SK-N-SH treated with all-trans-retinoic acid at 6 μM for 48 hours (cell line): ENCODE measurements at regions not wholly inside any gene's neighbourhood (a gene's known extent, or its start where the extent isn't known, plus 50 kb on each side); places are given as distances from the start of the nearest gene placed in this dataset.

Source experiments
- ARNTL ChIP-seq: fragments of 450-650 bp; formaldehyde crosslinking; IDR thresholded peaks from 2 replicates; pipeline ENCODE4 v1.5.0; 2020; ENCODE audit warnings: low read depth, mild to moderate bottlenecking, moderate library complexity, borderline replicate concordance
- CREB5 ChIP-seq: fragments of 250-450 bp; sonication (Bioruptor Pico); IDR thresholded peaks from 2 replicates; pipeline ENCODE4 v1.5.1; 2020; ENCODE audit warnings: low read depth, mild to moderate bottlenecking, moderate library complexity
- CSRNP3 ChIP-seq: fragments of 250-450 bp; sonication (Bioruptor Pico); IDR thresholded peaks from 2 replicates; pipeline ENCODE4 v1.5.1; 2021; ENCODE audit warnings: mild to moderate bottlenecking, moderate library complexity
- ESRRG ChIP-seq: fragments of 250-450 bp; sonication (Bioruptor Pico); IDR thresholded peaks from 2 replicates; pipeline ENCODE4 v1.6.1; 2021; ENCODE audit warnings: mild to moderate bottlenecking
- GLIS3 ChIP-seq: fragments of 250-450 bp; sonication (Bioruptor Pico); IDR thresholded peaks from 2 replicates; pipeline ENCODE4 v1.5.0; 2020; ENCODE audit warnings: mild to moderate bottlenecking, moderate library complexity
- PATZ1 ChIP-seq: fragments of 250-450 bp; sonication (Bioruptor Pico); IDR thresholded peaks from 2 replicates; pipeline ENCODE4 v1.8.0; 2020; ENCODE audit warnings: mild to moderate bottlenecking, moderate library complexity, borderline replicate concordance
- RARB ChIP-seq: fragments of 250-450 bp; sonication (Bioruptor Pico); IDR thresholded peaks from 2 replicates; pipeline ENCODE4 v1.8.0; 2021; ENCODE audit warnings: mild to moderate bottlenecking, moderate library complexity
- TCF4 ChIP-seq: fragments of 250-450 bp; sonication (Bioruptor Pico); IDR thresholded peaks from 2 replicates; pipeline ENCODE4 v1.8.0; 2021; ENCODE audit warnings: mild to moderate bottlenecking, moderate library complexity, borderline replicate concordance
- TOX ChIP-seq: fragments of 250-450 bp; sonication (Bioruptor Pico); IDR thresholded peaks from 2 replicates; pipeline ENCODE4 v1.8.0; 2021; ENCODE audit warnings: mild to moderate bottlenecking, moderate library complexity, borderline replicate concordance
- TSHZ2 ChIP-seq: fragments of 250-450 bp; sonication (Bioruptor Pico); IDR thresholded peaks from 2 replicates; pipeline ENCODE4 v1.5.0; 2020; ENCODE audit warnings: mild to moderate bottlenecking, moderate library complexity
- ZFP3 ChIP-seq: fragments of 250-450 bp; sonication (Bioruptor Pico); IDR thresholded peaks from 2 replicates; pipeline ENCODE4 v1.5.0; 2020; ENCODE audit warnings: mild to moderate bottlenecking, moderate library complexity
- ZFP30 ChIP-seq: fragments of 450-650 bp; formaldehyde crosslinking; IDR thresholded peaks from 2 replicates; pipeline ENCODE4 v1.5.0; 2022; ENCODE audit warnings: mild to moderate bottlenecking, moderate library complexity
- ZNF70 ChIP-seq: fragments of 450-650 bp; formaldehyde crosslinking; IDR thresholded peaks from 2 replicates; pipeline ENCODE4 v1.5.0; 2020; ENCODE audit warnings: mild to moderate bottlenecking, moderate library complexity
- ZNF8 ChIP-seq: fragments of 450-650 bp; formaldehyde crosslinking; IDR thresholded peaks from 2 replicates; pipeline ENCODE4 v1.5.0; 2020; ENCODE audit warnings: mild to moderate bottlenecking, moderate library complexity

- TF ChIP-seq RARB (CRISPR knock-in tag) (no peak), ZNF8 (CRISPR knock-in tag) (no peak), TOX (CRISPR knock-in tag) (no peak), ARNTL (CRISPR knock-in tag) (no peak), ZFP3 (no peak), GLIS3 (CRISPR knock-in tag) (no peak), PATZ1 (CRISPR knock-in tag) (no peak), CREB5 (CRISPR knock-in tag) (no peak), TSHZ2 (no peak), TCF4 (no peak), ESRRG (CRISPR knock-in tag) (no peak), ZNF70 (CRISPR knock-in tag) (no peak), CSRNP3 (no peak), ZFP30 (CRISPR knock-in tag) (no peak)
These were observed 734.6 kb upstream of the SORCS1 start for GRCh38 chr10:107899075-107899474.
